NCI-H2081 treated with DMSO at 0.1 percent for 48 hours (cell line): ENCODE measurements at regions not wholly inside any gene's neighbourhood (a gene's known extent, or its start where the extent isn't known, plus 50 kb on each side); places are given as distances from the start of the nearest gene placed in this dataset.

Experiments used
- DNase-seq: peaks from one replicate; lab custom pipeline; 2025; lab: John Stamatoyannopoulos, UW

GRCh38 chr5:34533582-34534522 is 122.3 kb upstream of the RAI14 start:
- no peak for DNase-seq

- no peak for DNase-seq
Measured at GRCh38 chr5:34534523-34535103, 121.5 kb upstream of the RAI14 start.

- no peak for DNase-seq
Measured at GRCh38 chr5:34535433-34535832, 120.7 kb upstream of the RAI14 start.

- no peak for DNase-seq
Measured at GRCh38 chr5:34535944-34536623, 120.0 kb upstream of the RAI14 start.

GRCh38 chr5:34536699-34537098 is 119.4 kb upstream of the RAI14 start:
- no peak for DNase-seq

- no peak for DNase-seq
Measured at GRCh38 chr5:34538026-34538672, 118.0 kb upstream of the RAI14 start.

- no peak for DNase-seq
Measured at GRCh38 chr5:34539183-34539582, 116.9 kb upstream of the RAI14 start.

- DNase-seq = no peak
Measured at GRCh38 chr5:34541067-34541466, 115.1 kb upstream of the RAI14 start.

GRCh38 chr5:34542818-34543217 is 113.3 kb upstream of the RAI14 start:
- no peak for DNase-seq

- no peak for DNase-seq
Measured at GRCh38 chr5:34543687-34544086, 112.4 kb upstream of the RAI14 start.

GRCh38 chr5:34544403-34544802 is 111.7 kb upstream of the RAI14 start:
- DNase-seq = no peak

GRCh38 chr5:34545164-34545563 is 111.0 kb upstream of the RAI14 start:
- no peak for DNase-seq

- DNase-seq = no peak
Measured at GRCh38 chr5:34545626-34546025, 110.5 kb upstream of the RAI14 start.

GRCh38 chr5:34547300-34548085 is 108.6 kb upstream of the RAI14 start:
- DNase-seq = no peak

- DNase-seq = no peak
Measured at GRCh38 chr5:34548086-34548403, 108.1 kb upstream of the RAI14 start.

- no peak for DNase-seq
Measured at GRCh38 chr5:34550247-34550646, 105.9 kb upstream of the RAI14 start.

- DNase-seq = no peak
Measured at GRCh38 chr5:34550964-34551363, 105.2 kb upstream of the RAI14 start.

- no peak for DNase-seq
Measured at GRCh38 chr5:34551911-34552433, 104.2 kb upstream of the RAI14 start.

GRCh38 chr5:34552686-34553085 is 103.4 kb upstream of the RAI14 start:
- DNase-seq = no peak

- DNase-seq = no peak
Measured at GRCh38 chr5:34553581-34553980, 102.5 kb upstream of the RAI14 start.

- no peak for DNase-seq
Measured at GRCh38 chr5:34554641-34555040, 101.5 kb upstream of the RAI14 start.
